ENCODE measurements at regions not wholly inside any gene's neighbourhood (a gene's known extent, or its start where the extent isn't known, plus 50 kb on each side); places are given as distances from the start of the nearest gene placed in this dataset.

GRCh38 chr10:52836816-52837215, 64.2 kb upstream of the MBL2 start:
- no peak for TF ChIP-seq CTCF (IDR thresholded peaks at IDR 0.05; ENCODE audit: unreplicated experiment in 3 of 3)
- no peaks in the 10 kb centered on the region for H3K27me3 Mint-ChIP-seq (ENCODE audit: low read depth)
- no peaks in the 10 kb centered on the region for H3K4me1 Mint-ChIP-seq
- H3K36me3 Mint-ChIP-seq (ENCODE audit: low read depth): peaks cover 4% of the 10 kb centered on the region
- H3K4me3 Mint-ChIP-seq: no peak overlapping the region
- peaks cover 14% of the 10 kb centered on the region for H3K9me3 Mint-ChIP-seq
- H3K27ac Mint-ChIP-seq: no peak overlapping the region
